Vagina (tissue), 2 donors: ENCODE measurements at regions not wholly inside any gene's neighbourhood (a gene's known extent, or its start where the extent isn't known, plus 50 kb on each side); places are given as distances from the start of the nearest gene placed in this dataset.

Experiments used
- DNase-seq, 2 donors: peaks; one replicate each; pipeline ENCODE4 v3.0.0-alpha.2; 2017; ENCODE audit errors: extremely low spot score in 2 of 2
- H3K27ac ChIP-seq: fragments of 200-600 bp; sonication (generic); one replicate; pipeline ENCODE4 v1.5.1; 2019
- H3K27me3 ChIP-seq: fragments of 200-600 bp; sonication (generic); one replicate; pipeline ENCODE4 v1.5.1; 2019
- H3K36me3 ChIP-seq, 2 donors: fragments of 200-600 bp; sonication (generic); one replicate each; pipeline ENCODE4 v1.5.1; 2017 to 2019
- H3K4me1 ChIP-seq: fragments of 200-600 bp; sonication (generic); one replicate; pipeline ENCODE4 v1.5.1; 2019
- H3K4me3 ChIP-seq, 2 donors: fragments of 200-600 bp; sonication (generic); 1 replicate in 1 of 2; 2 replicates in 1 of 2; pipeline ENCODE4 v1.5.1; 2016 to 2019
- H3K9me3 ChIP-seq: fragments of 200-600 bp; sonication (generic); one replicate; pipeline ENCODE4 v1.5.1; 2019
- CTCF ChIP-seq, 3 experiments: fragments of 450-650 bp in 2 of 3; fragments of 200-600 bp in 1 of 3; sonication (generic) in 1 of 3; IDR thresholded peaks; one replicate each; pipeline ENCODE4 v1.5.1; 2017 to 2019; ENCODE audit warnings: antibody characterized with exemption in 3 of 3, mild to moderate bottlenecking in 2 of 3, moderate library complexity in 2 of 3
- POLR2A ChIP-seq, 2 donors: fragments of 450-650 bp; IDR thresholded peaks; one replicate each; pipeline ENCODE4 v1.6.1; 2017; ENCODE audit warnings: antibody characterized with exemption in 2 of 2, mild to moderate bottlenecking in 2 of 2, moderate library complexity in 2 of 2
- POLR2AphosphoS5 ChIP-seq, 2 donors: sonication (generic); formaldehyde crosslinking; IDR thresholded peaks; one replicate each; pipeline ENCODE4 v1.9.0; 2017; ENCODE audit warnings: antibody characterized with exemption in 2 of 2, mild to moderate bottlenecking in 2 of 2, low read depth in 1 of 2; ENCODE audit not compliant: insufficient read depth in 1 of 2
- intact Hi-C: fragments of 100-400 bp; cut with DNase I; formaldehyde crosslinking; loops from one replicate; pipeline ENCODE4 v1.15.1; 2023

GRCh38 chr16:80016731-80017326 is 416.3 kb upstream of the MAF start:
- no peaks in the 10 kb centered on the region for H3K36me3 ChIP-seq
- no peaks in the 10 kb centered on the region for H3K4me1 ChIP-seq
- intact Hi-C loops: no loop called here
- no peaks in the 10 kb centered on the region for H3K9me3 ChIP-seq
- no peak for TF ChIP-seq CTCF (IDR thresholded peaks at IDR 0.05)
- TF ChIP-seq POLR2AphosphoS5 (IDR thresholded peaks at IDR 0.05; ENCODE audit: insufficient read depth in 1 of 2, low read depth in 1 of 2): no peak
- H3K4me3 ChIP-seq: no peak overlapping the region
- no peak for DNase-seq
- H3K27me3 ChIP-seq: no peaks in the 10 kb centered on the region
- no peak overlapping the region for H3K27ac ChIP-seq

- H3K4me1 ChIP-seq: no peaks in the 10 kb centered on the region
- no peak overlapping the region for H3K27ac ChIP-seq
- intact Hi-C loops: no loop called here
- no peak for DNase-seq
- no peaks in the 10 kb centered on the region for H3K27me3 ChIP-seq
- TF ChIP-seq POLR2A (IDR thresholded peaks at IDR 0.05): no peak
- TF ChIP-seq CTCF (IDR thresholded peaks at IDR 0.05): no peak
- TF ChIP-seq POLR2AphosphoS5 (IDR thresholded peaks at IDR 0.05; ENCODE audit: insufficient read depth in 1 of 2, low read depth in 1 of 2): no peak
- no peak overlapping the region for H3K4me3 ChIP-seq
- no peaks in the 10 kb centered on the region for H3K9me3 ChIP-seq
- no peaks in the 10 kb centered on the region for H3K36me3 ChIP-seq
These were observed 415.0 kb upstream of the MAF start for GRCh38 chr16:80015566-80015965.

DNA sequence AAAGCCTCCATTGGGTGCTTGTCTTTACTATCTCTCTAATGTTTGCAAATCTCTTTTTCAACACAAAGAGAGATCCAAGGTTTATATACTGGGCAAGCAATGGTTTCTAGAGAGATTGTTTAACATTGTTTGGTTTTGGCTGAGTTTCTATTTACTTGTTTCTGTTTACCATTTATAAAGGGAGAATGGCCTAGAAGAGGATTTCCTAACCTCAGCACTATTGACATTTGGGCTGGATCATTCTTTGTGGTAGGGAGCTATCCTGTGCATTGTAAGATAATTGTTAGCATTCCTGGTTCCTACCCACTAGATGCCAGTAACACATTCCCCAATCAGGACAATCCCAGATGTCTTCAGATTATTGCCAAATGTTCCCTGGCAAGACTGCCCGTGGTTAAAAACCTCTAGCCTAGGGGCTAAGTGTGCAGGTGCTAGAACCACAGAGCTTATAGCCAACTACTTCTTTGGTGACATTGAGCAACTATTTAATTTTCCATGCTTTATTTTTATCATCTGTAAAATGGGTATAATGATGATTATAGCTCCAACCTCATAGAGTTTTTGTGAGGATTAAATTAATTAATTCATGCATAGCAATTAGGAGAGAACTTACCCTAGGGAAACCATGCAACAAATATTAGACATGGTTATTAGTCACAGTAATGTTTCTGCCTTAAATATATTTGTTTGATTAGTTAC is 413.9 kb upstream of the MAF start:
- Histone ChIP-seq H3K27me3 (no peaks in the 10 kb centered on the region), H3K36me3 (no peaks in the 10 kb centered on the region), H3K27ac (no peak overlapping the region), H3K9me3 (no peaks in the 10 kb centered on the region), H3K4me3 (no peak overlapping the region), H3K4me1 (no peaks in the 10 kb centered on the region)
- TF ChIP-seq POLR2A (IDR thresholded peaks at IDR 0.05) (no peak), CTCF (IDR thresholded peaks at IDR 0.05) (no peak), POLR2AphosphoS5 (IDR thresholded peaks at IDR 0.05; ENCODE audit: insufficient read depth in 1 of 2, low read depth in 1 of 2) (no peak)
- no peak for DNase-seq
- intact Hi-C loops: no loop called here

GRCh38 chr16:80012586-80012985 is 412.0 kb upstream of the MAF start:
- DNase-seq: no peak
- H3K27ac ChIP-seq: no peak overlapping the region
- H3K4me1 ChIP-seq: no peaks in the 10 kb centered on the region
- H3K4me3 ChIP-seq: no peak overlapping the region
- intact Hi-C loops: no loop called here
- H3K36me3 ChIP-seq: no peaks in the 10 kb centered on the region
- no peaks in the 10 kb centered on the region for H3K9me3 ChIP-seq
- TF ChIP-seq CTCF (IDR thresholded peaks at IDR 0.05) (no peak), POLR2AphosphoS5 (IDR thresholded peaks at IDR 0.05; ENCODE audit: insufficient read depth in 1 of 2, low read depth in 1 of 2) (no peak), POLR2A (IDR thresholded peaks at IDR 0.05) (no peak)
- H3K27me3 ChIP-seq: no peaks in the 10 kb centered on the region

DNA sequence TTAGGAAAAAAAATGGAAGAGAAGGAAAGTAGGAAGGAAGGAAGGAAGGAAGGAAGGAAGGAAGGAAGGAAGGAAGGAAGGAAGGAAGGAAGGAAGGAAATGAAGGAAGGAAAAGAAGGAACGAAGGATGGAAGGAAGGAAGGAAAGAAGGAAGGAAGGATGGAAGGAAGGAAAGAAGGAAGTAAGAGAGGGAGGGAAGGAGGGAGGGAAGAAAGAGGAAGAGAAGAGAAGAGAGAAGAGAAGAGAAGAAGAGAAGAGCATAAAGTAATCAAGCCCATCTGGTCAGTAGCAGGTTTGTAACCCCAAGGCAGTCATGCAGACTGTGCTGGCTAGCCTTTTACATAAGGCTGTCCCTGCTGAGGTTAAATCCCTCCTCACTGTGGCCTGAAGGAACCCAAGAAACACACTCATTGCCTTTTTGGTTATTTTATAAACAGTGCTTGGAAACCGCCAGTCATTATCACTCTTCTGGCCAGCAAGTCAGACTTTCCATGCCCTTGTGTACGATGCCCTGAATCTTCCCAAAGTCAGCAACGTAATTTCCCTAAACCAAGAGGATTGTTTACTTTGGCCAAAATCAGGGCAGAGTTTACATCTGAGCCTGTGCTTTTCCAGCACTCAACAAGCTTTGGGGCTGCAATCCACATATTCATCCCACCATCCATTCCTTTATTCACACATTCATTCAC is 409.6 kb upstream of the MAF start:
- Histone ChIP-seq H3K4me3 (no peak overlapping the region), H3K36me3 (no peaks in the 10 kb centered on the region), H3K27ac (no peak overlapping the region), H3K27me3 (no peaks in the 10 kb centered on the region), H3K4me1 (no peaks in the 10 kb centered on the region), H3K9me3 (no peaks in the 10 kb centered on the region)
- no peak for DNase-seq
- TF ChIP-seq CTCF (IDR thresholded peaks at IDR 0.05) (no peak), POLR2A (IDR thresholded peaks at IDR 0.05) (no peak), POLR2AphosphoS5 (IDR thresholded peaks at IDR 0.05; ENCODE audit: insufficient read depth in 1 of 2, low read depth in 1 of 2) (no peak)
- intact Hi-C loops: no loop called here
